ENCODE measurements at regions not wholly inside any gene's neighbourhood (a gene's known extent, or its start where the extent isn't known, plus 50 kb on each side); places are given as distances from the start of the nearest gene placed in this dataset.

DNA sequence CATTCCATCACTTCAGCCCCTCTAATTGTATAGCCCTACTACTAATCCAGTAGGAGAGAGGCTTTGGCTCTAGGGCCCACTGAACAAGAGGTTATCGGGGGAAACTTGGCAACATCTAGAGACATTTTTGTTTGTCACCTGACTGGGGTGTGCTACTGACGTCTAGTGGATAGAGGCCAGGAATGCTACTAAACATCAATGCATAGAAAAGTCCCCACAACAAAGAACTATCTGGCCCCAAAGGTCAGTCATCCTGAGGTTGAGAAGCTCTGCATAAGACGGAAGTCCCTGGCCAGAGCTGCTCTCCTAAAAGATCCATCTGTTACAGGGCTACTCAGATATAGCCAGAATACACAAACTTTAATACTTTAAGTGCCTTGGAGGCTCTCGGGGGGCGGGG, 570.6 kb upstream of the KLF4 start:
- TF ChIP-seq, protein P1, sequence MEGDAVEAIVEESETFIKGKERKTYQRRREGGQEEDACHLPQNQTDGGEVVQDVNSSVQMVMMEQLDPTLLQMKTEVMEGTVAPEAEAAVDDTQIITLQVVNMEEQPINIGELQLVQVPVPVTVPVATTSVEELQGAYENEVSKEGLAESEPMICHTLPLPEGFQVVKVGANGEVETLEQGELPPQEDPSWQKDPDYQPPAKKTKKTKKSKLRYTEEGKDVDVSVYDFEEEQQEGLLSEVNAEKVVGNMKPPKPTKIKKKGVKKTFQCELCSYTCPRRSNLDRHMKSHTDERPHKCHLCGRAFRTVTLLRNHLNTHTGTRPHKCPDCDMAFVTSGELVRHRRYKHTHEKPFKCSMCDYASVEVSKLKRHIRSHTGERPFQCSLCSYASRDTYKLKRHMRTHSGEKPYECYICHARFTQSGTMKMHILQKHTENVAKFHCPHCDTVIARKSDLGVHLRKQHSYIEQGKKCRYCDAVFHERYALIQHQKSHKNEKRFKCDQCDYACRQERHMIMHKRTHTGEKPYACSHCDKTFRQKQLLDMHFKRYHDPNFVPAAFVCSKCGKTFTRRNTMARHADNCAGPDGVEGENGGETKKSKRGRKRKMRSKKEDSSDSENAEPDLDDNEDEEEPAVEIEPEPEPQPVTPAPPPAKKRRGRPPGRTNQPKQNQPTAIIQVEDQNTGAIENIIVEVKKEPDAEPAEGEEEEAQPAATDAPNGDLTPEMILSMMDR (IDR thresholded peaks at IDR 0.05): no peak
- TF ChIP-seq POLR2A (IDR thresholded peaks at IDR 0.05): no peak
